GM23338 (cell line): ENCODE measurements at regions not wholly inside any gene's neighbourhood (a gene's known extent, or its start where the extent isn't known, plus 50 kb on each side); places are given as distances from the start of the nearest gene placed in this dataset.

ENCODE experiments used
- ATAC-seq: fragments of 200-7000 bp; cut with Tn5 transposase; 3 replicates; pipeline ENCODE4 v1.9.1; 2020
- DNase-seq: peaks from one replicate; pipeline ENCODE4 v3.0.0-alpha.2; 2015; ENCODE audit warnings: low spot score
- H2AFZ ChIP-seq: fragments of 200-600 bp; sonication (generic); 2 replicates; pipeline ENCODE4 v1.8.0; 2016; ENCODE audit warnings: antibody characterized with exemption, mild to moderate bottlenecking, moderate library complexity
- H3F3A ChIP-seq: fragments of 200-600 bp; sonication (generic); replicated peaks from 2 replicates; pipeline ENCODE4 v1.8.0; 2017; ENCODE audit warnings: antibody characterized with exemption, mixed run types, low read depth
- H3K27ac ChIP-seq: fragments of 200-600 bp; sonication (generic); 2 replicates; pipeline ENCODE4 v1.6.1; 2016; ENCODE audit warnings: low read depth
- H3K27me3 ChIP-seq: fragments of 200-600 bp; sonication (generic); 2 replicates; pipeline ENCODE4 v1.8.0; 2016; ENCODE audit warnings: mild to moderate bottlenecking, mixed run types, moderate library complexity; ENCODE audit not compliant: insufficient read depth
- H3K36me3 ChIP-seq: fragments of 200-600 bp; sonication (generic); 2 replicates; pipeline ENCODE4 v1.8.0; 2016; ENCODE audit warnings: mild to moderate bottlenecking; ENCODE audit not compliant: insufficient read depth
- H3K4me1 ChIP-seq: fragments of 200-600 bp; sonication (generic); 2 replicates; pipeline ENCODE4 v1.8.0; 2016; ENCODE audit warnings: mild to moderate bottlenecking, moderate library complexity; ENCODE audit not compliant: insufficient read depth
- H3K4me2 ChIP-seq: fragments of 200-600 bp; sonication (generic); 2 replicates; pipeline ENCODE4 v1.7.1; 2017; ENCODE audit warnings: mixed run types
- H3K4me3 ChIP-seq: fragments of 200-600 bp; sonication (generic); 2 replicates; pipeline ENCODE4 v1.6.1; 2016; ENCODE audit warnings: mixed run types
- H3K79me2 ChIP-seq: fragments of 200-600 bp; sonication (generic); replicated peaks from 2 replicates; pipeline ENCODE4 v1.8.0; 2017; ENCODE audit warnings: mild to moderate bottlenecking; ENCODE audit not compliant: insufficient read depth
- H3K9me2 ChIP-seq: fragments of 200-600 bp; sonication (generic); 2 replicates; pipeline ENCODE4 v1.8.0; 2017; ENCODE audit not compliant: insufficient read depth
- H4K20me1 ChIP-seq: fragments of 200-600 bp; sonication (generic); replicated peaks from 2 replicates; pipeline ENCODE4 v1.8.0; 2017; ENCODE audit warnings: mild to moderate bottlenecking; ENCODE audit not compliant: insufficient read depth
- H3K27ac Mint-ChIP-seq: 2 replicates; pipeline ENCODE4 v1.8.0; 2020; ENCODE audit warnings: inconsistent platforms, mild to moderate bottlenecking, moderate library complexity, mixed read lengths
- H3K27me3 Mint-ChIP-seq: 3 replicates; pipeline ENCODE4 v1.8.0; 2022; ENCODE audit warnings: low read depth, mild to moderate bottlenecking, moderate library complexity, mixed read lengths, inconsistent platforms; ENCODE audit not compliant: insufficient read depth, poor library complexity
- H3K36me3 Mint-ChIP-seq: 3 replicates; pipeline ENCODE4 v1.8.0; 2021; ENCODE audit warnings: low read depth, mild to moderate bottlenecking, inconsistent platforms, moderate library complexity, mixed read lengths
- H3K4me1 Mint-ChIP-seq: 3 replicates; pipeline ENCODE4 v1.8.0; 2020; ENCODE audit warnings: mild to moderate bottlenecking, inconsistent platforms, mixed read lengths
- H3K4me3 Mint-ChIP-seq: 3 replicates; pipeline ENCODE4 v1.8.0; 2021; ENCODE audit warnings: moderate library complexity, mild to moderate bottlenecking, inconsistent platforms, mixed read lengths
- H3K9me3 Mint-ChIP-seq: 3 replicates; pipeline ENCODE4 v1.8.0; 2020; ENCODE audit warnings: moderate library complexity, mild to moderate bottlenecking, inconsistent platforms, mixed read lengths
- EZH2 ChIP-seq: fragments of 200-600 bp; sonication (generic); IDR thresholded peaks from one replicate; pipeline ENCODE4 v1.8.0; 2017; ENCODE audit warnings: antibody characterized with exemption, mild to moderate bottlenecking, low read depth; ENCODE audit not compliant: unreplicated experiment
- EZH2phosphoT487 ChIP-seq: fragments of 200-600 bp; sonication (generic); IDR thresholded peaks from one replicate; pipeline ENCODE4 v1.8.1; 2018; ENCODE audit warnings: antibody characterized with exemption; ENCODE audit not compliant: unreplicated experiment
- JUNB ChIP-seq: IDR thresholded peaks from one replicate; pipeline ENCODE4 v1.6.1; 2016; ENCODE audit warnings: antibody characterized with exemption; ENCODE audit not compliant: unreplicated experiment
- STAT1 ChIP-seq: IDR thresholded peaks from one replicate; pipeline ENCODE4 v1.6.1; 2016; ENCODE audit warnings: antibody characterized with exemption; ENCODE audit not compliant: unreplicated experiment
- ZNF331 ChIP-seq: fragments of 250-450 bp; sonication (Bioruptor Pico); IDR thresholded peaks from 2 replicates; pipeline ENCODE4 v1.5.0; 2020; ENCODE audit warnings: low read depth, mild to moderate bottlenecking, moderate library complexity
- TF ChIP-seq, protein P1 (sequence below): IDR thresholded peaks from one replicate; pipeline ENCODE4 v1.6.1; 2018; ENCODE audit warnings: antibody characterized with exemption; ENCODE audit not compliant: unreplicated experiment
- TF ChIP-seq, protein P2 (sequence below): fragments of 250-450 bp; sonication (Bioruptor Pico); IDR thresholded peaks from 2 replicates; pipeline ENCODE4 v1.5.0; 2020; ENCODE audit warnings: mild to moderate bottlenecking, moderate library complexity
- TF ChIP-seq, protein P3 (sequence below), 2 experiments: fragments of 200-600 bp in 1 of 2; sonication (generic) in 1 of 2; conservative IDR thresholded peaks; 2 replicates each; pipeline versions ENCODE4 v1.5.1 to v1.6.1; 2016 to 2017; ENCODE audit warnings: antibody characterized with exemption in 2 of 2, low read depth in 2 of 2, mild to moderate bottlenecking in 2 of 2, moderate library complexity in 1 of 2

DNA sequence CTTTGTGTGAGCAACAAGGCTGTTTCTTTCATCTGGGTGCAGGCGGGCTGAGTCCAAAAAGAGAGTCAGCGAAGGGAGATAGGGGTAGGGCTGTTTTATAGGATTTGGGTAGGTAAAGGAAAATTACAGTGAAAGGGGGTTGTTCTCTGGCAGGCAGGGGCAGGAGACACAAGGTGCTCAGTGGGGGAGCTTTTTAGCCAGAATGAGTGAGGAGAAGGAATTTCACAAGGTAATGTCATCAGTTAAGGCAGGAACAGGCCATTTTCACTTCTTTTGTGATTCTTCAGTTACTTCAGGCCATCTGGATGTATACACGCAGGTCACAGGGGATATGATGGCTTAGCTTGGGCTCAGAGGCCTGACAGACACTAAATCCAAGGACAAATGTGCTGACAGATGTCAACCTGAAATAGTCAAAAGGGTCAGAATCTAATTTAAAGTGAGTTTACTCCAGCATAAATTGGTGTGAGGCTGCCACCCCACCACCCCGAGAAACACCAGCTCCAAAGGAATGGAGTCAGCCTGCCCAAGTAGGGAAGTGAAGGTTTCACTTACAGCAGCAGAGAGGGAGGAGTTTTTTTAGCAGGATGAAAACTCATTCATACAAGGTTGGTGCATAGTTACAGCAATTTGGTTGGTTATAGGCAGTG, 560.0 kb upstream of the CDH4 start:
- Mint-ChIP-seq H3K27ac (peak overlapping the region; percentile 95), H3K4me3 (peak overlapping the region; percentile 2; the same call in 2 of the 3 replicates), H3K4me1 (peaks cover 44% of the 10 kb centered on the region), H3K27me3 (peaks cover 17% of the 10 kb centered on the region), H3K9me3 (peaks cover 5% of the 10 kb centered on the region; the same call in 1 of the 3 replicates), H3K36me3 (peaks cover 8% of the 10 kb centered on the region; the same call in 2 of the 3 replicates)
- Histone ChIP-seq H4K20me1 (no peaks in the 10 kb centered on the region), H3K4me3 (no peak overlapping the region), H3K27ac (peak overlapping the region; percentile 90), H3K79me2 (no peaks in the 10 kb centered on the region), H3K4me2 (peak overlapping the region; percentile 41), H2AFZ (no peak overlapping the region), H3K27me3 (no peaks in the 10 kb centered on the region), H3F3A (no peaks in the 10 kb centered on the region; the same call in 1 of the 2 replicates), H3K4me1 (peaks cover 26% of the 10 kb centered on the region), H3K36me3 (no peaks in the 10 kb centered on the region; the same call in 1 of the 2 replicates), H3K9me2 (no peaks in the 10 kb centered on the region)
- ATAC-seq = no peak
- DNase-seq = no peak
- TF ChIP-seq, protein P1, sequence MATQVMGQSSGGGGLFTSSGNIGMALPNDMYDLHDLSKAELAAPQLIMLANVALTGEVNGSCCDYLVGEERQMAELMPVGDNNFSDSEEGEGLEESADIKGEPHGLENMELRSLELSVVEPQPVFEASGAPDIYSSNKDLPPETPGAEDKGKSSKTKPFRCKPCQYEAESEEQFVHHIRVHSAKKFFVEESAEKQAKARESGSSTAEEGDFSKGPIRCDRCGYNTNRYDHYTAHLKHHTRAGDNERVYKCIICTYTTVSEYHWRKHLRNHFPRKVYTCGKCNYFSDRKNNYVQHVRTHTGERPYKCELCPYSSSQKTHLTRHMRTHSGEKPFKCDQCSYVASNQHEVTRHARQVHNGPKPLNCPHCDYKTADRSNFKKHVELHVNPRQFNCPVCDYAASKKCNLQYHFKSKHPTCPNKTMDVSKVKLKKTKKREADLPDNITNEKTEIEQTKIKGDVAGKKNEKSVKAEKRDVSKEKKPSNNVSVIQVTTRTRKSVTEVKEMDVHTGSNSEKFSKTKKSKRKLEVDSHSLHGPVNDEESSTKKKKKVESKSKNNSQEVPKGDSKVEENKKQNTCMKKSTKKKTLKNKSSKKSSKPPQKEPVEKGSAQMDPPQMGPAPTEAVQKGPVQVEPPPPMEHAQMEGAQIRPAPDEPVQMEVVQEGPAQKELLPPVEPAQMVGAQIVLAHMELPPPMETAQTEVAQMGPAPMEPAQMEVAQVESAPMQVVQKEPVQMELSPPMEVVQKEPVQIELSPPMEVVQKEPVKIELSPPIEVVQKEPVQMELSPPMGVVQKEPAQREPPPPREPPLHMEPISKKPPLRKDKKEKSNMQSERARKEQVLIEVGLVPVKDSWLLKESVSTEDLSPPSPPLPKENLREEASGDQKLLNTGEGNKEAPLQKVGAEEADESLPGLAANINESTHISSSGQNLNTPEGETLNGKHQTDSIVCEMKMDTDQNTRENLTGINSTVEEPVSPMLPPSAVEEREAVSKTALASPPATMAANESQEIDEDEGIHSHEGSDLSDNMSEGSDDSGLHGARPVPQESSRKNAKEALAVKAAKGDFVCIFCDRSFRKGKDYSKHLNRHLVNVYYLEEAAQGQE = no peak
- TF ChIP-seq, protein P2, sequence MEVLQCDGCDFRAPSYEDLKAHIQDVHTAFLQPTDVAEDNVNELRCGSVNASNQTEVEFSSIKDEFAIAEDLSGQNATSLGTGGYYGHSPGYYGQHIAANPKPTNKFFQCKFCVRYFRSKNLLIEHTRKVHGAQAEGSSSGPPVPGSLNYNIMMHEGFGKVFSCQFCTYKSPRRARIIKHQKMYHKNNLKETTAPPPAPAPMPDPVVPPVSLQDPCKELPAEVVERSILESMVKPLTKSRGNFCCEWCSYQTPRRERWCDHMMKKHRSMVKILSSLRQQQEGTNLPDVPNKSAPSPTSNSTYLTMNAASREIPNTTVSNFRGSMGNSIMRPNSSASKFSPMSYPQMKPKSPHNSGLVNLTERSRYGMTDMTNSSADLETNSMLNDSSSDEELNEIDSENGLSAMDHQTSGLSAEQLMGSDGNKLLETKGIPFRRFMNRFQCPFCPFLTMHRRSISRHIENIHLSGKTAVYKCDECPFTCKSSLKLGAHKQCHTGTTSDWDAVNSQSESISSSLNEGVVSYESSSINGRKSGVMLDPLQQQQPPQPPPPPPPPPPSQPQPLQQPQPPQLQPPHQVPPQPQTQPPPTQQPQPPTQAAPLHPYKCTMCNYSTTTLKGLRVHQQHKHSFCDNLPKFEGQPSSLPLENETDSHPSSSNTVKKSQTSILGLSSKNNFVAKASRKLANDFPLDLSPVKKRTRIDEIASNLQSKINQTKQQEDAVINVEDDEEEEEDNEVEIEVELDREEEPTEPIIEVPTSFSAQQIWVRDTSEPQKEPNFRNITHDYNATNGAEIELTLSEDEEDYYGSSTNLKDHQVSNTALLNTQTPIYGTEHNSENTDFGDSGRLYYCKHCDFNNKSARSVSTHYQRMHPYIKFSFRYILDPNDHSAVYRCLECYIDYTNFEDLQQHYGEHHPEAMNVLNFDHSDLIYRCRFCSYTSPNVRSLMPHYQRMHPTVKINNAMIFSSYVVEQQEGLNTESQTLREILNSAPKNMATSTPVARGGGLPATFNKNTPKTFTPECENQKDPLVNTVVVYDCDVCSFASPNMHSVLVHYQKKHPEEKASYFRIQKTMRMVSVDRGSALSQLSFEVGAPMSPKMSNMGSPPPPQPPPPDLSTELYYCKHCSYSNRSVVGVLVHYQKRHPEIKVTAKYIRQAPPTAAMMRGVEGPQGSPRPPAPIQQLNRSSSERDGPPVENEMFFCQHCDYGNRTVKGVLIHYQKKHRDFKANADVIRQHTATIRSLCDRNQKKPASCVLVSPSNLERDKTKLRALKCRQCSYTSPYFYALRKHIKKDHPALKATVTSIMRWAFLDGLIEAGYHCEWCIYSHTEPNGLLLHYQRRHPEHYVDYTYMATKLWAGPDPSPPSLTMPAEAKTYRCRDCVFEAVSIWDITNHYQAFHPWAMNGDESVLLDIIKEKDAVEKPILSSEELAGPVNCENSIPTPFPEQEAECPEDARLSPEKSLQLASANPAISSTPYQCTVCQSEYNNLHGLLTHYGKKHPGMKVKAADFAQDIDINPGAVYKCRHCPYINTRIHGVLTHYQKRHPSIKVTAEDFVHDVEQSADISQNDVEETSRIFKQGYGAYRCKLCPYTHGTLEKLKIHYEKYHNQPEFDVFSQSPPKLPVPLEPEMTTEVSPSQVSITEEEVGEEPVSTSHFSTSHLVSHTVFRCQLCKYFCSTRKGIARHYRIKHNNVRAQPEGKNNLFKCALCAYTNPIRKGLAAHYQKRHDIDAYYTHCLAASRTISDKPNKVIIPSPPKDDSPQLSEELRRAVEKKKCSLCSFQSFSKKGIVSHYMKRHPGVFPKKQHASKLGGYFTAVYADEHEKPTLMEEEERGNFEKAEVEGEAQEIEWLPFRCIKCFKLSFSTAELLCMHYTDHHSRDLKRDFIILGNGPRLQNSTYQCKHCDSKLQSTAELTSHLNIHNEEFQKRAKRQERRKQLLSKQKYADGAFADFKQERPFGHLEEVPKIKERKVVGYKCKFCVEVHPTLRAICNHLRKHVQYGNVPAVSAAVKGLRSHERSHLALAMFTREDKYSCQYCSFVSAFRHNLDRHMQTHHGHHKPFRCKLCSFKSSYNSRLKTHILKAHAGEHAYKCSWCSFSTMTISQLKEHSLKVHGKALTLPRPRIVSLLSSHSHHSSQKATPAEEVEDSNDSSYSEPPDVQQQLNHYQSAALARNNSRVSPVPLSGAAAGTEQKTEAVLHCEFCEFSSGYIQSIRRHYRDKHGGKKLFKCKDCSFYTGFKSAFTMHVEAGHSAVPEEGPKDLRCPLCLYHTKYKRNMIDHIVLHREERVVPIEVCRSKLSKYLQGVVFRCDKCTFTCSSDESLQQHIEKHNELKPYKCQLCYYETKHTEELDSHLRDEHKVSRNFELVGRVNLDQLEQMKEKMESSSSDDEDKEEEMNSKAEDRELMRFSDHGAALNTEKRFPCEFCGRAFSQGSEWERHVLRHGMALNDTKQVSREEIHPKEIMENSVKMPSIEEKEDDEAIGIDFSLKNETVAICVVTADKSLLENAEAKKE (CRISPR knock-in tag) = no peak
- TF ChIP-seq JUNB (no peak), STAT1 (no peak), EZH2phosphoT487 (no peak), EZH2 (no peak), ZNF331 (CRISPR knock-in tag) (no peak)
- TF ChIP-seq, protein P3, sequence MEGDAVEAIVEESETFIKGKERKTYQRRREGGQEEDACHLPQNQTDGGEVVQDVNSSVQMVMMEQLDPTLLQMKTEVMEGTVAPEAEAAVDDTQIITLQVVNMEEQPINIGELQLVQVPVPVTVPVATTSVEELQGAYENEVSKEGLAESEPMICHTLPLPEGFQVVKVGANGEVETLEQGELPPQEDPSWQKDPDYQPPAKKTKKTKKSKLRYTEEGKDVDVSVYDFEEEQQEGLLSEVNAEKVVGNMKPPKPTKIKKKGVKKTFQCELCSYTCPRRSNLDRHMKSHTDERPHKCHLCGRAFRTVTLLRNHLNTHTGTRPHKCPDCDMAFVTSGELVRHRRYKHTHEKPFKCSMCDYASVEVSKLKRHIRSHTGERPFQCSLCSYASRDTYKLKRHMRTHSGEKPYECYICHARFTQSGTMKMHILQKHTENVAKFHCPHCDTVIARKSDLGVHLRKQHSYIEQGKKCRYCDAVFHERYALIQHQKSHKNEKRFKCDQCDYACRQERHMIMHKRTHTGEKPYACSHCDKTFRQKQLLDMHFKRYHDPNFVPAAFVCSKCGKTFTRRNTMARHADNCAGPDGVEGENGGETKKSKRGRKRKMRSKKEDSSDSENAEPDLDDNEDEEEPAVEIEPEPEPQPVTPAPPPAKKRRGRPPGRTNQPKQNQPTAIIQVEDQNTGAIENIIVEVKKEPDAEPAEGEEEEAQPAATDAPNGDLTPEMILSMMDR (conservative IDR thresholded peaks at IDR 0.05; ENCODE audit: low read depth in 2 of 2) = no peak
